Mesenchymal stem cell (in vitro differentiated cells and primary cell): ENCODE measurements at regions not wholly inside any gene's neighbourhood (a gene's known extent, or its start where the extent isn't known, plus 50 kb on each side); places are given as distances from the start of the nearest gene placed in this dataset.

Source experiments
- DNase-seq: peaks from one replicate; pipeline ENCODE4 v3.0.0-alpha.2; 2013
- H2AFZ ChIP-seq: one replicate; pipeline ENCODE4 v1.6.1; 2013; ENCODE audit warnings: low read depth, mild to moderate bottlenecking, control low read depth, inconsistent platforms, low read length, moderate library complexity
- H2AK5ac ChIP-seq: 2 replicates; pipeline ENCODE4 v1.6.1; 2013; ENCODE audit warnings: low read length, moderate library complexity, mild to moderate bottlenecking, inconsistent platforms; ENCODE audit not compliant: severe bottlenecking
- H2BK120ac ChIP-seq: one replicate; pipeline ENCODE4 v1.6.1; 2013; ENCODE audit warnings: low read depth, mild to moderate bottlenecking, inconsistent platforms, low read length, moderate library complexity
- H2BK12ac ChIP-seq, 2 experiments: one replicate each; pipeline ENCODE4 v1.6.1; 2013; ENCODE audit warnings: inconsistent platforms in 2 of 2, low read length in 2 of 2, mild to moderate bottlenecking in 2 of 2, moderate library complexity in 2 of 2, control low read depth in 1 of 2
- H2BK15ac ChIP-seq: one replicate; pipeline ENCODE4 v1.6.1; 2013; ENCODE audit warnings: mild to moderate bottlenecking, low read depth, inconsistent platforms; ENCODE audit not compliant: poor library complexity, severe bottlenecking
- H2BK5ac ChIP-seq: 2 replicates; pipeline ENCODE4 v1.6.1; 2013; ENCODE audit warnings: low read depth, mild to moderate bottlenecking, low read length, control low read depth, inconsistent platforms; ENCODE audit not compliant: poor library complexity, severe bottlenecking
- H3K14ac ChIP-seq, 2 experiments: one replicate each; pipeline ENCODE4 v1.6.1; 2013; ENCODE audit warnings: inconsistent platforms in 2 of 2, low read length in 2 of 2, control low read depth in 1 of 2, mild to moderate bottlenecking in 1 of 2, moderate library complexity in 1 of 2
- H3K18ac ChIP-seq, 2 experiments: one replicate each; pipeline ENCODE4 v1.6.1; 2013; ENCODE audit warnings: inconsistent platforms in 2 of 2, low read length in 2 of 2, control low read depth in 1 of 2, low read depth in 1 of 2, mild to moderate bottlenecking in 1 of 2
- H3K23ac ChIP-seq, 2 experiments: one replicate each; pipeline ENCODE4 v1.6.1; 2013; ENCODE audit warnings: inconsistent platforms in 2 of 2, low read length in 2 of 2, mild to moderate bottlenecking in 2 of 2, moderate library complexity in 2 of 2, control low read depth in 1 of 2
- H3K27ac ChIP-seq: 2 replicates; pipeline ENCODE4 v1.5.1; 2013; ENCODE audit warnings: mild to moderate bottlenecking, moderate library complexity, low read length, control low read depth, inconsistent platforms; ENCODE audit not compliant: poor library complexity, severe bottlenecking
- H3K27me3 ChIP-seq, 2 experiments: 2 replicates each; pipeline versions ENCODE4 v1.6.1 to v1.7.0; 2013; ENCODE audit warnings: low read length in 2 of 2, mild to moderate bottlenecking in 2 of 2, moderate library complexity in 2 of 2, control low read depth in 1 of 2, inconsistent platforms in 1 of 2; ENCODE audit not compliant: control insufficient read depth in 1 of 2, insufficient read depth in 1 of 2
- H3K36me3 ChIP-seq, 2 experiments: 2 replicates each; pipeline versions ENCODE4 v1.6.1 to v1.7.0; 2013; ENCODE audit warnings: low read length in 2 of 2, control low read depth in 1 of 2, inconsistent platforms in 1 of 2, low read depth in 1 of 2, mild to moderate bottlenecking in 1 of 2; ENCODE audit not compliant: insufficient read depth in 2 of 2, control insufficient read depth in 1 of 2
- H3K4ac ChIP-seq, 2 experiments: one replicate each; pipeline ENCODE4 v1.6.1; 2013; ENCODE audit warnings: inconsistent platforms in 2 of 2, low read length in 2 of 2, mild to moderate bottlenecking in 2 of 2, moderate library complexity in 2 of 2, control low read depth in 1 of 2, low read depth in 1 of 2
- H3K4me1 ChIP-seq: 2 replicates; pipeline ENCODE4 v1.6.1; 2013; ENCODE audit warnings: low read depth, low read length, control low read depth; ENCODE audit not compliant: control insufficient read depth, insufficient read depth
- H3K4me2 ChIP-seq: 2 replicates; pipeline ENCODE4 v1.6.1; 2013; ENCODE audit warnings: low read length, mild to moderate bottlenecking, inconsistent platforms; ENCODE audit not compliant: poor library complexity, severe bottlenecking
- H3K4me3 ChIP-seq, 2 experiments: 2 replicates each; pipeline versions ENCODE4 v1.5.1 to v1.7.0; 2013; ENCODE audit warnings: low read length in 2 of 2, mild to moderate bottlenecking in 2 of 2, control low read depth in 1 of 2, low read depth in 1 of 2; ENCODE audit not compliant: insufficient read depth in 1 of 2
- H3K79me1 ChIP-seq: replicated peaks from 2 replicates; pipeline ENCODE4 v1.6.1; 2013; ENCODE audit warnings: mild to moderate bottlenecking, control low read depth, low read length, inconsistent platforms; ENCODE audit not compliant: poor library complexity, severe bottlenecking
- H3K9ac ChIP-seq: 2 replicates; pipeline ENCODE4 v1.7.0; 2013; ENCODE audit warnings: mild to moderate bottlenecking, low read length, moderate library complexity
- H3K9me3 ChIP-seq: 2 replicates; pipeline ENCODE4 v1.7.0; 2013; ENCODE audit warnings: mild to moderate bottlenecking, low read length; ENCODE audit not compliant: control insufficient read depth
- H4K8ac ChIP-seq: one replicate; pipeline ENCODE4 v1.6.1; 2013; ENCODE audit warnings: inconsistent platforms, mild to moderate bottlenecking, low read length, moderate library complexity
- H4K91ac ChIP-seq: one replicate; pipeline ENCODE4 v1.6.1; 2013; ENCODE audit warnings: mild to moderate bottlenecking, low read length, inconsistent platforms
- WGBS: methylation state at CpG from one replicate; pipeline ENCODE4 v1.1.7; 2013; ENCODE audit warnings: mixed read lengths; 5-methylcytosine and 5-hydroxymethylcytosine counted together

GRCh38 chr14:86639146-86639545 is 1109.2 kb downstream of the FLRT2 start:
- Histone ChIP-seq H3K14ac (no peak overlapping the region), H2AK5ac (no peak overlapping the region), H2AFZ (no peak overlapping the region), H3K4me1 (no peaks in the 10 kb centered on the region), H2BK120ac (no peak overlapping the region), H3K9ac (no peak overlapping the region), H3K27me3 (no peaks in the 10 kb centered on the region), H3K27ac (no peak overlapping the region), H3K9me3 (peaks cover 4% of the 10 kb centered on the region), H3K4ac (no peak overlapping the region), H3K79me1 (no peaks in the 10 kb centered on the region), H4K91ac (no peak overlapping the region), H3K4me2 (no peak overlapping the region), H3K36me3 (no peaks in the 10 kb centered on the region), H2BK5ac (no peak overlapping the region), H2BK15ac (no peak overlapping the region), H3K23ac (no peak overlapping the region), H4K8ac (no peak overlapping the region), H3K4me3 (no peak overlapping the region), H2BK12ac (no peak overlapping the region), H3K18ac (no peak overlapping the region)
- no peak for DNase-seq
- 95% methylated on average over 4 of the region's 5 CpGs for WGBS

GRCh38 chr14:86627080-86627479 is 1097.1 kb downstream of the FLRT2 start:
- no peak overlapping the region for H4K8ac ChIP-seq
- H2AK5ac ChIP-seq, result no peak overlapping the region
- no peak overlapping the region for H3K9ac ChIP-seq
- H2AFZ ChIP-seq, result no peak overlapping the region
- no peak overlapping the region for H2BK12ac ChIP-seq
- no peak overlapping the region for H3K4me3 ChIP-seq
- no peak overlapping the region for H3K4ac ChIP-seq
- no peak for DNase-seq
- H3K36me3 ChIP-seq, result no peaks in the 10 kb centered on the region
- H2BK5ac ChIP-seq, result no peak overlapping the region
- no peaks in the 10 kb centered on the region for H3K79me1 ChIP-seq
- H2BK120ac ChIP-seq, result no peak overlapping the region
- no peak overlapping the region for H3K23ac ChIP-seq
- H3K27ac ChIP-seq, result no peak overlapping the region
- no peak overlapping the region for H3K4me2 ChIP-seq
- H3K9me3 ChIP-seq, result peaks cover 18% of the 10 kb centered on the region
- H2BK15ac ChIP-seq, result no peak overlapping the region
- H4K91ac ChIP-seq, result no peak overlapping the region
- no peaks in the 10 kb centered on the region for H3K27me3 ChIP-seq
- H3K4me1 ChIP-seq, result no peaks in the 10 kb centered on the region
- H3K18ac ChIP-seq, result no peak overlapping the region
- no peak overlapping the region for H3K14ac ChIP-seq

DNA sequence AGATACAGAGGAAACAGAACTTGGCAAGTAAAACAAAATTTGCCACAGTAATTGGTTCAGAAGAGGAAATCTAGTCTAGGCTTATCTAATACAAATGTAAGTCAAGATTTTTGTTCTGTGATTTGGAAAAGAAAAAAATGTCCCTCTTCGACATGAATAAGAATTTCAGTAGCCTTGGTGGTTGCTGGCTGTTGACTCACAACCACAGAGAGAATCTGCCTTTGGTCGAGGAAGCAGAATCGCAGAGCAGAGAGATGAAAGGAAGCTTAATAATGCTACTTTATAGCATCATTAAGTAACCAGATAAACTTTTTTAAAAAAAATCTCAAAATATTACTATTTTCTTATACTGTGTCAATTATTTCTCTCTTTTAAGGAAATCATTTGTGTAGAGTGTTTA is 1096.6 kb downstream of the FLRT2 start:
- no peak overlapping the region for H2BK15ac ChIP-seq
- no peaks in the 10 kb centered on the region for H3K79me1 ChIP-seq
- H2BK120ac ChIP-seq, result no peak overlapping the region
- H3K4me2 ChIP-seq, result no peak overlapping the region
- no peak overlapping the region for H4K91ac ChIP-seq
- no peaks in the 10 kb centered on the region for H3K27me3 ChIP-seq
- WGBS, result 64% methylated on average over 1 of the region's 3 CpGs
- H3K14ac ChIP-seq, result no peak overlapping the region
- H3K4ac ChIP-seq, result no peak overlapping the region
- H3K4me1 ChIP-seq, result no peaks in the 10 kb centered on the region
- H3K4me3 ChIP-seq, result no peak overlapping the region
- H3K23ac ChIP-seq, result no peak overlapping the region
- H3K18ac ChIP-seq, result no peak overlapping the region
- no peak for DNase-seq
- no peak overlapping the region for H2BK5ac ChIP-seq
- no peak overlapping the region for H2BK12ac ChIP-seq
- no peak overlapping the region for H3K27ac ChIP-seq
- H3K9me3 ChIP-seq, result peaks cover 16% of the 10 kb centered on the region
- no peak overlapping the region for H2AK5ac ChIP-seq
- H3K9ac ChIP-seq, result no peak overlapping the region
- no peak overlapping the region for H2AFZ ChIP-seq
- H4K8ac ChIP-seq, result no peak overlapping the region
- no peaks in the 10 kb centered on the region for H3K36me3 ChIP-seq

DNA sequence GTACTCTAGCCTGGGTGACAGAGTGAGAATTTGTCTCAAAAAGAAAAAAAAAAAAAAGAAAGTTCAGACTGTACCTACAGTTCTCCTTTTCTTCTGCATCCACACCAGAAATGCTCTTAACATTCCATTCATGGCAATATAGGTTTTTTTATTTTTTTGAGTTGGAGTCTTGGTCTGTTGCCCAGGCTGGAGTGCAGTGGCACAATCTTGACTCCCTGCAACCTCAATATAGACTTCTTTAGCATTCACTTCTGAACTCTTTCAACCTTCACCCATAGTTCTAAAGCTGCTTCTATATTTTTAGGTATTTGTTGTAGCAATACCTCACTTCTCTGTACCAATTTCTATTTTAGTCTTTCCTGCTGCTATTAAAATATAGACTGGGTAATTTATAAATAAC is 1095.7 kb downstream of the FLRT2 start:
- Histone ChIP-seq H2BK15ac (no peak overlapping the region), H3K4me3 (no peak overlapping the region), H3K9ac (no peak overlapping the region), H4K8ac (no peak overlapping the region), H3K4me1 (no peaks in the 10 kb centered on the region), H3K27ac (no peak overlapping the region), H2BK5ac (no peak overlapping the region), H2AFZ (no peak overlapping the region), H3K9me3 (peaks cover 11% of the 10 kb centered on the region), H3K23ac (no peak overlapping the region), H2AK5ac (no peak overlapping the region), H2BK120ac (no peak overlapping the region), H2BK12ac (no peak overlapping the region), H3K14ac (no peak overlapping the region), H3K18ac (no peak overlapping the region), H4K91ac (no peak overlapping the region), H3K4ac (no peak overlapping the region), H3K36me3 (no peaks in the 10 kb centered on the region), H3K27me3 (no peaks in the 10 kb centered on the region), H3K79me1 (no peaks in the 10 kb centered on the region), H3K4me2 (no peak overlapping the region)
- no peak for DNase-seq
